Neural cell (in vitro differentiated cells): ENCODE measurements at regions not wholly inside any gene's neighbourhood (a gene's known extent, or its start where the extent isn't known, plus 50 kb on each side); places are given as distances from the start of the nearest gene placed in this dataset.

ENCODE experiments used
- EP300 ChIP-seq: fragments of 450-650 bp; conservative IDR thresholded peaks from 2 replicates; pipeline ENCODE4 v1.6.1; 2014; ENCODE audit warnings: antibody characterized with exemption, mild to moderate bottlenecking, moderate library complexity; ENCODE audit not compliant: poor library complexity, severe bottlenecking
- EZH2 ChIP-seq: fragments of 200-600, 300-800 bp; shearing (Covaris generic), sonication (generic); IDR thresholded peaks from 2 replicates; pipeline ENCODE4 v1.6.1; 2014; ENCODE audit warnings: antibody characterized with exemption, low read length, borderline replicate concordance, mild to moderate bottlenecking; ENCODE audit not compliant: insufficient read depth, poor library complexity, severe bottlenecking
- MXI1 ChIP-seq: fragments of 450-650 bp; conservative IDR thresholded peaks from 2 replicates; pipeline ENCODE4 v1.6.1; 2014; ENCODE audit warnings: antibody characterized with exemption, mild to moderate bottlenecking; ENCODE audit not compliant: poor library complexity, severe bottlenecking
- POLR2AphosphoS5 ChIP-seq: IDR thresholded peaks from 2 replicates; pipeline ENCODE4 v1.6.1; 2012
- RAD21 ChIP-seq: fragments of 450-650 bp; conservative IDR thresholded peaks from 2 replicates; pipeline ENCODE4 v1.6.1; 2014; ENCODE audit warnings: antibody characterized with exemption, mild to moderate bottlenecking, moderate library complexity
- SMC3 ChIP-seq: fragments of 450-650 bp; conservative IDR thresholded peaks from 2 replicates; pipeline ENCODE4 v1.6.1; 2014; ENCODE audit warnings: antibody characterized with exemption, mild to moderate bottlenecking, moderate library complexity; ENCODE audit not compliant: poor library complexity
- TAF1 ChIP-seq: IDR thresholded peaks from 2 replicates; pipeline ENCODE4 v1.6.1; 2012; ENCODE audit warnings: low read depth
- TF ChIP-seq, protein P1 (sequence below): fragments of 450-650 bp; IDR thresholded peaks from 2 replicates; pipeline ENCODE4 v1.5.1; 2014; ENCODE audit warnings: antibody characterized with exemption, mild to moderate bottlenecking, moderate library complexity; ENCODE audit not compliant: poor library complexity, severe bottlenecking
- TF ChIP-seq, protein P2 (sequence below): IDR thresholded peaks from 2 replicates; pipeline ENCODE4 v1.6.1; 2012; ENCODE audit warnings: borderline replicate concordance

DNA sequence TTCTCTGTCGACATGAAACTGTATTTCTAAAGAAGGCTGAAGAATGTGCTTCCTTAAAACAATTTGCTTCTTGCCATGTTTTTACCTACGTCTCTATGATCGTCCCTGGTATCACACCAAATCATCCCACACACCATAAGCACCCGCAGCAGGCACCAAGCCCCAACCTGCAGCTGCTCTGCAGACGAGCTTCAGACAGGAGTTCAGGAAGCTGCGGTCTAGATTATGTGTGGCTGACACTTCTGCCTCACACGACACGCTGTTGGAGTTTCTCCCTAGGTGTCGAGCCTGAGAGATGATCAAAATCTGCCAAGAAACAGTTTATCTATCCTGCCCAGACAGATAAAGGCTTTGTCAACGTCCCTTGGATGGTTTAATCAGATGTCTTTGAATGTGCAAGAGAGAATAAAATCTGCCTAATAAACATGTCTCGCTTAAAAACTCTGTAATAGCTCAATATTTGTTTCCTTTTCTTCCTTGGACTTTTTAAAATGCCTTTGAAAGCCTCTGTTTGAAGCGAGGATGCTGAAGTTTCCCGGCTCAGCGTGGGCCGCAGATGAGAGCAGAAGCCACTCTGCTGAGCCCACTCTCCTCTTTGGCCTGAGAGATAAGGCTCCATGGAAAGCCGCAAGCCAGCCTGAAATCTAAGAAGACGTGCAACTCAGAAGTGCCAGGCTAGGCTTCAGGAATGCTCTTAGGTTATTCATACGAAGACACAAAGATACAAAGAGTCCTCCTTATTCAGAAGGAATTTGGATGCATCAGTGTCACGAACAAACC is 158.3 kb upstream of the PFKP start:
- TF ChIP-seq RAD21, result no peak
- TF ChIP-seq, protein P1, sequence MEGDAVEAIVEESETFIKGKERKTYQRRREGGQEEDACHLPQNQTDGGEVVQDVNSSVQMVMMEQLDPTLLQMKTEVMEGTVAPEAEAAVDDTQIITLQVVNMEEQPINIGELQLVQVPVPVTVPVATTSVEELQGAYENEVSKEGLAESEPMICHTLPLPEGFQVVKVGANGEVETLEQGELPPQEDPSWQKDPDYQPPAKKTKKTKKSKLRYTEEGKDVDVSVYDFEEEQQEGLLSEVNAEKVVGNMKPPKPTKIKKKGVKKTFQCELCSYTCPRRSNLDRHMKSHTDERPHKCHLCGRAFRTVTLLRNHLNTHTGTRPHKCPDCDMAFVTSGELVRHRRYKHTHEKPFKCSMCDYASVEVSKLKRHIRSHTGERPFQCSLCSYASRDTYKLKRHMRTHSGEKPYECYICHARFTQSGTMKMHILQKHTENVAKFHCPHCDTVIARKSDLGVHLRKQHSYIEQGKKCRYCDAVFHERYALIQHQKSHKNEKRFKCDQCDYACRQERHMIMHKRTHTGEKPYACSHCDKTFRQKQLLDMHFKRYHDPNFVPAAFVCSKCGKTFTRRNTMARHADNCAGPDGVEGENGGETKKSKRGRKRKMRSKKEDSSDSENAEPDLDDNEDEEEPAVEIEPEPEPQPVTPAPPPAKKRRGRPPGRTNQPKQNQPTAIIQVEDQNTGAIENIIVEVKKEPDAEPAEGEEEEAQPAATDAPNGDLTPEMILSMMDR, result no peak
- TF ChIP-seq POLR2AphosphoS5, result peak; percentile 14
- no peak for TF ChIP-seq EZH2
- TF ChIP-seq MXI1, result no peak
- TF ChIP-seq, protein P2, sequence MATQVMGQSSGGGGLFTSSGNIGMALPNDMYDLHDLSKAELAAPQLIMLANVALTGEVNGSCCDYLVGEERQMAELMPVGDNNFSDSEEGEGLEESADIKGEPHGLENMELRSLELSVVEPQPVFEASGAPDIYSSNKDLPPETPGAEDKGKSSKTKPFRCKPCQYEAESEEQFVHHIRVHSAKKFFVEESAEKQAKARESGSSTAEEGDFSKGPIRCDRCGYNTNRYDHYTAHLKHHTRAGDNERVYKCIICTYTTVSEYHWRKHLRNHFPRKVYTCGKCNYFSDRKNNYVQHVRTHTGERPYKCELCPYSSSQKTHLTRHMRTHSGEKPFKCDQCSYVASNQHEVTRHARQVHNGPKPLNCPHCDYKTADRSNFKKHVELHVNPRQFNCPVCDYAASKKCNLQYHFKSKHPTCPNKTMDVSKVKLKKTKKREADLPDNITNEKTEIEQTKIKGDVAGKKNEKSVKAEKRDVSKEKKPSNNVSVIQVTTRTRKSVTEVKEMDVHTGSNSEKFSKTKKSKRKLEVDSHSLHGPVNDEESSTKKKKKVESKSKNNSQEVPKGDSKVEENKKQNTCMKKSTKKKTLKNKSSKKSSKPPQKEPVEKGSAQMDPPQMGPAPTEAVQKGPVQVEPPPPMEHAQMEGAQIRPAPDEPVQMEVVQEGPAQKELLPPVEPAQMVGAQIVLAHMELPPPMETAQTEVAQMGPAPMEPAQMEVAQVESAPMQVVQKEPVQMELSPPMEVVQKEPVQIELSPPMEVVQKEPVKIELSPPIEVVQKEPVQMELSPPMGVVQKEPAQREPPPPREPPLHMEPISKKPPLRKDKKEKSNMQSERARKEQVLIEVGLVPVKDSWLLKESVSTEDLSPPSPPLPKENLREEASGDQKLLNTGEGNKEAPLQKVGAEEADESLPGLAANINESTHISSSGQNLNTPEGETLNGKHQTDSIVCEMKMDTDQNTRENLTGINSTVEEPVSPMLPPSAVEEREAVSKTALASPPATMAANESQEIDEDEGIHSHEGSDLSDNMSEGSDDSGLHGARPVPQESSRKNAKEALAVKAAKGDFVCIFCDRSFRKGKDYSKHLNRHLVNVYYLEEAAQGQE, result no peak
- no peak for TF ChIP-seq EP300
- no peak for TF ChIP-seq SMC3
- no peak for TF ChIP-seq TAF1
